Fibroblast of lung (primary cell): ENCODE measurements at regions not wholly inside any gene's neighbourhood (a gene's known extent, or its start where the extent isn't known, plus 50 kb on each side); places are given as distances from the start of the nearest gene placed in this dataset.
"Not testable (repeated sequence)": the region's sequence is repeated elsewhere in the genome, so short reads cannot be mapped to it uniquely, and the experiment has no call there.

Experiments
- DNase-seq, 2 donors: peaks; one replicate each; pipeline versions ENCODE4 v3.0.0 to v3.0.0-alpha.2; 2010; ENCODE audit warnings: low read depth in 2 of 2
- H2AFZ ChIP-seq: 2 replicates; pipeline ENCODE4 v1.5.1; 2012; ENCODE audit warnings: low read length, control low read depth, inconsistent platforms
- H3K27ac ChIP-seq: 2 replicates; pipeline ENCODE4 v1.5.1; 2011; ENCODE audit warnings: low read length, control low read depth; ENCODE audit not compliant: insufficient read depth
- H3K27me3 ChIP-seq: 2 replicates; pipeline ENCODE4 v1.5.1; 2011; ENCODE audit warnings: mild to moderate bottlenecking, low read length; ENCODE audit not compliant: control insufficient read depth, insufficient read depth
- H3K36me3 ChIP-seq: 2 replicates; pipeline ENCODE4 v1.5.1; 2011; ENCODE audit warnings: low read length; ENCODE audit not compliant: control insufficient read depth, insufficient read depth
- H3K4me1 ChIP-seq: 2 replicates; pipeline ENCODE4 v1.5.1; 2011; ENCODE audit warnings: low read length; ENCODE audit not compliant: control insufficient read depth, insufficient read depth; ENCODE audit errors: extremely low read depth
- H3K4me2 ChIP-seq: 2 replicates; pipeline ENCODE4 v1.5.1; 2011; ENCODE audit warnings: low read length, control low read depth; ENCODE audit not compliant: insufficient read depth; ENCODE audit errors: extremely low read depth
- H3K4me3 ChIP-seq, 4 experiments: fragments of 200-600 bp in 1 of 4; sonication (generic) in 1 of 4; replicated peaks in 1 of 4; 2 replicates each; pipeline ENCODE4 v1.5.1; 2011 to 2016; ENCODE audit warnings: low read length in 4 of 4, low read depth in 3 of 4, mild to moderate bottlenecking in 3 of 4, control low read depth in 2 of 4, inconsistent platforms in 1 of 4, mixed read lengths in 1 of 4; ENCODE audit not compliant: insufficient read depth in 1 of 4; ENCODE audit errors: control extremely low read depth in 1 of 4
- H3K79me2 ChIP-seq: 2 replicates; pipeline ENCODE4 v1.5.1; 2012; ENCODE audit warnings: mild to moderate bottlenecking, low read length, inconsistent platforms; ENCODE audit not compliant: control insufficient read depth, insufficient read depth
- H3K9ac ChIP-seq: 2 replicates; pipeline ENCODE4 v1.5.1; 2011; ENCODE audit warnings: mild to moderate bottlenecking, low read length, control low read depth; ENCODE audit not compliant: insufficient read depth
- H3K9me3 ChIP-seq: 2 replicates; pipeline ENCODE4 v1.5.1; 2012; ENCODE audit warnings: low read depth, low read length; ENCODE audit not compliant: control insufficient read depth, insufficient read depth
- H4K20me1 ChIP-seq: 2 replicates; pipeline ENCODE4 v1.5.1; 2011; ENCODE audit warnings: low read length; ENCODE audit not compliant: control insufficient read depth, insufficient read depth; ENCODE audit errors: extremely low read depth
- EZH2 ChIP-seq: IDR thresholded peaks from 2 replicates; pipeline ENCODE4 v1.5.1; 2012; ENCODE audit warnings: low read length, control low read depth, mild to moderate bottlenecking; ENCODE audit errors: missing control alignments
- TF ChIP-seq, protein P1 (sequence below), 2 donors: IDR thresholded peaks in 1 of 2; conservative IDR thresholded peaks in 1 of 2; 1 replicate in 1 of 2; 2 replicates in 1 of 2; pipeline ENCODE4 v1.5.1; 2011 to 2012; ENCODE audit warnings: low read length in 2 of 2, control low read depth in 1 of 2, inconsistent platforms in 1 of 2, low read depth in 1 of 2, mild to moderate bottlenecking in 1 of 2

DNA sequence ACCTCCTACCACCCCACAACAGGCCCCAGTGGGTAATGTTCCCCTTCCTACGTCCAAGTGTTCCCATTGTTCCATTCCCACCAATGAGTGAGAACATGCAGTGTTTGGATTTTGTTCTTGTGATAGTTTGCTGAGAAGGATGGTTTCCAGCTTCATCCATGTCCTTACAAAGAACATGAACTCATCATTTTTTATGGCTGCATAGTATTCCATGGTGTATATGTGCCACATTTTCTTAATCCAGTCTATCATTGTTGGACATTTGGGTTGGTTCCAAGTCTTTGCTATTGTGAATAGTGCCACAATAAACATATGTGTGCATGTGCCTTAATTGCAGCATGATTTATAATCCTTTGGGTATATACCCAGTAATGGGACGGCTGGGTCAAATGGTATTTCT is 81.6 kb downstream of the P2RY10 start:
- H3K36me3 ChIP-seq, H3K4me3 ChIP-seq, H3K27ac ChIP-seq, H3K9me3 ChIP-seq, H3K27me3 ChIP-seq, H2AFZ ChIP-seq, H3K4me1 ChIP-seq, H3K9ac ChIP-seq, H4K20me1 ChIP-seq, H3K4me2 ChIP-seq, DNase-seq, H3K79me2 ChIP-seq: not testable (repeated sequence)

DNA sequence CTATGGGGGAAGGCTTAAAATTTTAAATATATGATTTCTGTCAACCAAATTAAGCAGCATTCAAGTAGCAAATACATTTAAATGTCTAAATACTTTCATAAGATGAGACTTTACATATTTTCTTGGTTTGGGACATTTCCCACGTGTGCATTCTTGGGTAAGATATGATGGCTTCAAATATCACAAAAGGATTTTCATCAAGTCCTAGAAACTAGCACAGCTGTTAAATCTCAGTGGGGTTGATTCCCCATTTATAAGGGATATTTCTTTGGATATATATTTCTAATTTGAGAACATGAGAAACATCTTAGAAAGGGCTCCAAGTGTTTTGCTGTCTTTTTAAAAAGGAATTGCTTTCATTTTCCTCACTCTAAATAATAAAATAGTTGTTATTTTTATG is 90.2 kb downstream of the P2RY10 start:
- Histone ChIP-seq H3K4me1 (no peaks in the 10 kb centered on the region), H3K4me3 (no peak overlapping the region), H3K27ac (no peak overlapping the region), H3K79me2 (no peaks in the 10 kb centered on the region), H3K4me2 (no peak overlapping the region), H3K27me3 (no peaks in the 10 kb centered on the region), H3K36me3 (no peaks in the 10 kb centered on the region), H3K9me3 (no peaks in the 10 kb centered on the region), H2AFZ (no peak overlapping the region), H4K20me1 (no peaks in the 10 kb centered on the region), H3K9ac (no peak overlapping the region)
- DNase-seq, result no peak
- TF ChIP-seq EZH2, result no peak
- TF ChIP-seq, protein P1, sequence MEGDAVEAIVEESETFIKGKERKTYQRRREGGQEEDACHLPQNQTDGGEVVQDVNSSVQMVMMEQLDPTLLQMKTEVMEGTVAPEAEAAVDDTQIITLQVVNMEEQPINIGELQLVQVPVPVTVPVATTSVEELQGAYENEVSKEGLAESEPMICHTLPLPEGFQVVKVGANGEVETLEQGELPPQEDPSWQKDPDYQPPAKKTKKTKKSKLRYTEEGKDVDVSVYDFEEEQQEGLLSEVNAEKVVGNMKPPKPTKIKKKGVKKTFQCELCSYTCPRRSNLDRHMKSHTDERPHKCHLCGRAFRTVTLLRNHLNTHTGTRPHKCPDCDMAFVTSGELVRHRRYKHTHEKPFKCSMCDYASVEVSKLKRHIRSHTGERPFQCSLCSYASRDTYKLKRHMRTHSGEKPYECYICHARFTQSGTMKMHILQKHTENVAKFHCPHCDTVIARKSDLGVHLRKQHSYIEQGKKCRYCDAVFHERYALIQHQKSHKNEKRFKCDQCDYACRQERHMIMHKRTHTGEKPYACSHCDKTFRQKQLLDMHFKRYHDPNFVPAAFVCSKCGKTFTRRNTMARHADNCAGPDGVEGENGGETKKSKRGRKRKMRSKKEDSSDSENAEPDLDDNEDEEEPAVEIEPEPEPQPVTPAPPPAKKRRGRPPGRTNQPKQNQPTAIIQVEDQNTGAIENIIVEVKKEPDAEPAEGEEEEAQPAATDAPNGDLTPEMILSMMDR (conservative IDR thresholded peaks at IDR 0.05 in 1 of 2, IDR thresholded peaks at IDR 0.05 in 1 of 2; ENCODE audit: low read depth in 1 of 2, low read length in 2 of 2), result no peak

DNA sequence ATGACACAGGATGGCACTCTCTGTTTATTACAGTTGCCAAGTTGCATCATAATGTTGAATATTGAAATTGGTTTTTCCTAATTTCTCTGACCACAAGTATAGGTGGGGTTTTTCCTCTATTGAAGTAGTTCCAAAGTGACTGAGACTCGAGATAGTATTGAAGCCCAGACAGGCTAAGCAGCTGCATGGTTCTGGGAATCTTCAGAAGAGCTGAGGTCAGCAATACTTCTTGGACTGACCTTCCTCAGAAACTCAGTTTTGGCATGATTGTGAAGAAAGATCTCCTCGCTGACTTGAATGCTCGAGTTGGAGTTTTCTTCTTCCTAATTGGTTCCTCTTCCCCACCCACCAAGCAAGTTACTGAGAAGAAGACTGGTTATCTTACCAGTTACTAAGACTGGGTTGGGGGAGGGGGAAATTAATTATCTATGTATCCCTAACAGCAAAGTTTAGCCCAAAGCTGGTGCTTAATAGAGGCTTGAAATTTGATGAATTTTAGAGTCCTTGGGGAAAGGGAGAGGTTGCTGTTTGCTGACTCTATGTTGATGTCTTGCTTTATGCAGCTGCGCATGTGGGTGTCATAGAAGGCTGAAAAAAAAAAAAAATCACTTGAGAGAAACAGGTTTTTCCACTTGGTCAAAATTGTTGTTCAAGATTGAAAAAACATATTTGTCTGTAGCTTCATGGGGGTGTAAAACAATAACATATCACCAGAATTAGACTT is 91.1 kb downstream of the P2RY10 start:
- H3K9me3 ChIP-seq, result no peaks in the 10 kb centered on the region
- no peaks in the 10 kb centered on the region for H3K27me3 ChIP-seq
- no peaks in the 10 kb centered on the region for H4K20me1 ChIP-seq
- H3K9ac ChIP-seq, result no peak overlapping the region
- DNase-seq, result no peak
- no peak overlapping the region for H3K4me3 ChIP-seq
- no peak overlapping the region for H2AFZ ChIP-seq
- H3K4me1 ChIP-seq, result no peaks in the 10 kb centered on the region
- H3K4me2 ChIP-seq, result no peak overlapping the region
- H3K36me3 ChIP-seq, result no peaks in the 10 kb centered on the region
- H3K27ac ChIP-seq, result no peak overlapping the region
- TF ChIP-seq EZH2, result no peak
- TF ChIP-seq, protein P1 (conservative IDR thresholded peaks at IDR 0.05 in 1 of 2, IDR thresholded peaks at IDR 0.05 in 1 of 2; ENCODE audit: low read depth in 1 of 2, low read length in 2 of 2), result no peak
- no peaks in the 10 kb centered on the region for H3K79me2 ChIP-seq
